ENCODE measurements at regions not wholly inside any gene's neighbourhood (a gene's known extent, or its start where the extent isn't known, plus 50 kb on each side); places are given as distances from the start of the nearest gene placed in this dataset.

- no peak for TF ChIP-seq CTCF (IDR thresholded peaks at IDR 0.05; ENCODE audit: low read depth, low read length)
- TF ChIP-seq EZH2phosphoT487 (IDR thresholded peaks at IDR 0.05; ENCODE audit: low read depth), result no peak
Measured at GRCh38 chr9:104992659-104993058, 64.7 kb upstream of the ABCA1 start.
